ENCODE measurements at regions not wholly inside any gene's neighbourhood (a gene's known extent, or its start where the extent isn't known, plus 50 kb on each side); places are given as distances from the start of the nearest gene placed in this dataset.
"Not testable (repeated sequence)": the region's sequence is repeated elsewhere in the genome, so short reads cannot be mapped to it uniquely, and the experiment has no call there.

- DNase-seq, result no peak
These were observed 86.1 kb upstream of the TCF21 start for GRCh38 chr6:133802861-133803260.

GRCh38 chr6:133804265-133804664 lies 84.6 kb upstream of the TCF21 start:
- no peak for DNase-seq

GRCh38 chr6:133805876-133806275 lies 83.0 kb upstream of the TCF21 start:
- DNase-seq, result no peak

- no peak for DNase-seq
These were observed 82.4 kb upstream of the TCF21 start for GRCh38 chr6:133806382-133807140.

DNA sequence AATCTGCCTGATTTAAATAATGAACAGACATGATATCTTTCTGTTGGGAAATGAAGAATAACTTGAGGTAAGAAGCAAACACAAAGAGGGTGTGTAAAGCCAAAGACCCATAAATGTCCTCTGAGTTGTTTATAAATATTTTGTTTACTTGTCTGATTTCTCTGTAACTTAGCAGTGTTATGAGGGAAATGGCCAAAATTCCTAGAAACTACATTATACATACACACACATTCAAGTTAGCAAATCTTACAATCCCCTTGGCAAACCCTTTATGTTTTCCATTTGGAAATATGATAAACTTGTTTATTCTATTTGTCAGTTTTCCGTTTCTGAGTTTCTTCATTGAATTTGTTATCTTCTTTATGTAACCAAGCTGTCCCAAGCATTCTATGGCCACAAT lies 81.4 kb upstream of the TCF21 start:
- no peak for DNase-seq

GRCh38 chr6:133809406-133809805 lies 79.5 kb upstream of the TCF21 start:
- no peak for DNase-seq

DNA sequence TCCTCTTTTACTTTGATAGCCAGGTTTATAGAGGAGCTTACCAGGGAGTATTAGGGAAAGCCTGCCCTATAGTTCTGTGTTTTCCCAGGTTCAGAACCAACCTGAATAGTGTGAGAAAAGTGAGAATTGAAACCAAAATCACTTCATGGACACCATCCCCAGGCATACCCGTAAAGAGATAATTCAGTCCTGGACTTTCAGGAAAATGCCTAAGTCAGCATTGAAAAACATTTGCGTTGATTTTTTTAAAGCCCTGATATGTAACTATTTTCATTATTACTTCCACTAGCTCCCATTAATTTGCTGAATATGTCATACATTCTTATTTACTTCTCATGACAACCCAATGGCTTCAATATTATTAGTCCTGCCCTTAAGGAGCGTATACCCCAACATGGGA lies 77.4 kb upstream of the TCF21 start:
- no peak for DNase-seq

GRCh38 chr6:133812446-133812845 lies 76.5 kb upstream of the TCF21 start:
- DNase-seq, result not testable (repeated sequence)

DNA sequence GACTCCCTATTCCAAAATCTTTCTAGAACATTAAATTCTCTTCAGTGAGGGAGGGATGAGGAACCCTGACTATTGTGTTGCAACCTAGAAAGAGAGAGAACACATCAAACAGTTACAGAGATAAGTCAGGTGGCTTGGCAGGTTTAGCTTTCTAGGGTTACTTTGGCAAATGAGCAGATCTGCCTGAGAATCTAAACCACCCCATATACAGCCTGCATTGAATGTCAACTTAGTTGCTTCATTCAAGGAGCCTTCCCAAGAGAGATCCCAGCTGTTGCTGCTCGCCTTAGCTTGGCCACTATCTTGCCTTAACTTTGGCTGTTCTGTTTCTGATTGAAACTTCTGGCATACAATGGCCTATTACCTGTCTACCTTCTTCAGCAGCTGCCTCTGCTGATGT lies 74.7 kb upstream of the TCF21 start:
- DNase-seq, result peak in 1 of 2 experiments; percentile 7

DNA sequence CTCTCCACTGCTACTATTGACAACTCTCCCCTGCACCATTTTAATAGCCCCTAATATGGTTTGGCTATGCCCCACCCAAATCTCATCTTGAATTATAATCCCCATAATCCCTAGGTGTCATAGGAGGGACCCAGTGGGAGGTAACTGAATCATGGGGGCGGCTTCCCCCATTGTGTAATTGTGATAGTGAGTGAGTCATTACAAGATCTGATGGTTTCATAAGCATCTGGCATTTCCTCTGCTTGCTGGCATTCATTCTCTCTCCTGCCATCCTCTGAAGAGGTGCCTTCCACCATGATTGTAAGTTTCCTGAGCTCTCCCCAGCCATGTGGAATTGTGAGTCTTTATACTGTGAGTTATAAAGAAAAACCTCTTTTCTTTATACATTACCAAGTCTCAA lies 74.1 kb upstream of the TCF21 start:
- DNase-seq, result peak in 1 of 2 experiments; percentile 50

DNA sequence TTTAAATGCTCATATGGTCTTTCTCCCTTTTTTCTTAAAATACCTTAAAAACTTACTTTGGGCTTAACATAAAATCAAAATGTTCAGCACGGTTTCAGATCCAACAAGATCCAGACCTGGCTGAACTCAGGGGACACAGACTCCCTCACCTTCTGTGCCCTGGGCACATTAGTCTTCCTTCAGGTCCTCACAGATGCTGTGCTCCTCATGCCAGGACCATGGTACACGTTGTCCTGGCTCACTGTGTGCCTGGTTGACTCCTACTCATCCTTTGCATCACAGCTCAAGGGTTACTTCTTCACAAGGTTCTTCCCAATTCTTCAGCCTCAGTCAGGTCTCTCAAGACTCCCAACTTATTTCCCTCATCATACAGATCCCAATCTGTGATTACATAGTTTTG lies 73.6 kb upstream of the TCF21 start:
- no peak for DNase-seq

GRCh38 chr6:133816171-133816570 lies 72.7 kb upstream of the TCF21 start:
- DNase-seq, result no peak

DNA sequence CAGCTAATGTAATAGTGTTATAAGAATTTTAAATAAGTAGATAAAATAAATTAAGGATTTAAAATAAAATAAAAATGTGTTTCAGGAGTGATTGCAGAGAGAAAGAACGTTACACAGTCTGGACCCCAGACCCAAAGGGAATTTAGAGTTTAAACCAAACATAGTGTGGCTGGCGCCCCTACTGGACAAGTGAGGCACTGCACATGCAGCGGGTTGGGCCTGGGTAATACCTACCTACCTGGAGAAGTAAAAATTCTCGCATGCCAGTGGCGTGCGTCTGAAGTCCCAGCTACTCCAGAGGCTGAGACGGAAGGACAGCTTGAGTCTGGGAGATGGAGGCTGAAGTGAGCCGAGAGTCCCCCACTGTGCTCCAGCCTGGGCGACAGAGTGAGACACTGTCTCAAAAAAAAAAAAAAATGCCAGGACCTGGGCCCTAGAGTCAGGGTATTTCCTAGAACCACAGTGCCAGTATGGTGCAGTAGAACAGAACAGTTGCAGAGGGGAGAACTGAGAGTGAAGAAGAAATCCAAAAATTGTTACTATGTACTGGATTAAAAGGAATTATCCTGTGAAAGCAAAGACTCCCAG lies 71.4 kb upstream of the TCF21 start:
- peak in 1 of 2 experiments; percentile 7 for DNase-seq

GRCh38 chr6:133818320-133818719 lies 70.6 kb upstream of the TCF21 start:
- DNase-seq, result no peak

GRCh38 chr6:133820208-133820607 lies 68.7 kb upstream of the TCF21 start:
- DNase-seq, result no peak

GRCh38 chr6:133827766-133828165 lies 61.1 kb upstream of the TCF21 start:
- no peak for DNase-seq

DNA sequence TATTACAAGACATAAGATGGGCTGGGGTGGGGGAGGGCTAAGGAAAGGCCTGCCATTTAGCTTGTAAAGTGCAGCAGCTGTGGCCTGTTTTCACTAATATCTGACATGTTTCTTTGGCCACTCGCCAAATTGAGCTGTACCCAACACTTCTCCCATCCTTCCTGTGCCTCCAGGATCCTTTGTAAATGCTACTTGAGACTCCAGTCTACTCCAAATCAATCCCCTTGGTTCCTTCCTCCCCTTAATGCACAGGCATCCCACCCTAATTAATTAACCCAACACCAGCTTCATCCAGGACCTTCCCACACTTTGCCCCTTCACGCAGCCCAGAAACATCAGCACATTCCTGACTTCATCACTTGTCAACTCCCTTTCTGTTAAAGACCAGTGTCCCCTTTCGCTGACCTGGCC lies 55.0 kb upstream of the TCF21 start:
- DNase-seq, result peak; percentile 93 to 97

DNA sequence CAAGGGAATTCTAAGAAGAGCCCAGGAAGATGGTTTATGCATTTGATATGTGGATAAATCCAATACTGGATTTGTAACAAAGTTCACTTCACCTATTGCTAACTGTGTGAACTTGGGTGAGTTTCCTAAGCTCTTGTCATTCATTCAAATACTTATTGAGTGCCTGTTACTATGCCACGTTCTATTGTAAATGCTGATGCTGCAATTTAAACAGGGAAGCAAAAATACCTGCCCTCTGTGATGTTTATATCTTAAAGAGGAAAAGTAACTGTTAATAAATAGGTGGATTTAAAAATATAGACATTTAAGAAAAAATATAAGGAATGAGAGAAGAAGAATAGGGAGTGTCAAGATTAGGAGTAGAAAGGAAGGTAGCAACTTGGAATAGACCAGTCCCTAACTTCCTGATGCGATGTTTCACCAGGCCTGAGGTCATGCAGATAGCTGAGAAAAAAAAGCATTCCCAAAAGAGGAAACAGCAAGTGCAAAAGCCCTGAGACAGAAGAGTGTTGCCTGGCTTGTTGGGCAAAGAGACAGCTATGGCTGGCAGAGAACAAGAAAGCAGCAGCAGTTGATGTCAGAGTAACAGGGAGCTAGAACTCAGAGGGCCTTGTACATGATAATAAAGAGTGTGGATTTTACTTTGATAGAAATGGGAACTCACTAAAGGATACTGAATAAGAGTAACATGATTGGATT lies 54.3 kb upstream of the TCF21 start:
- no peak for DNase-seq

DNA sequence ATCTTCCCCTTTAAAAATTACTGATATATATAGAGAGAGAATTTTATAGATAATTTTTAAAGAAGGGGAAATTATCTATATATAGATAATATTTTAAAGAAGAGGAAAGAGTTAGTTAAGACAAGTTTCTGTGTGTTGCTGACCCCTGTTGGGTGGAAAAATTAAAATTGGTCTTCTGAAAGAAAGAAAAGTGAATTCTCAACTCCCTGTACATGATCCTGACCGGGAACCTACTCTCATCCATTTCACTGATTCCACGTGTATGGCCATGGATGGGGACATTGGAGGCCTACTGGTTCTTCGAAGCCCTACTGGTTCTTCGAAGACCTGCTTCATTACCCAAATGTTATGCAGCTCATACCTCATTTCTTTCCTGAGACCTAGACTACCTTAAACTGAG lies 53.0 kb upstream of the TCF21 start:
- DNase-seq, result no peak

DNA sequence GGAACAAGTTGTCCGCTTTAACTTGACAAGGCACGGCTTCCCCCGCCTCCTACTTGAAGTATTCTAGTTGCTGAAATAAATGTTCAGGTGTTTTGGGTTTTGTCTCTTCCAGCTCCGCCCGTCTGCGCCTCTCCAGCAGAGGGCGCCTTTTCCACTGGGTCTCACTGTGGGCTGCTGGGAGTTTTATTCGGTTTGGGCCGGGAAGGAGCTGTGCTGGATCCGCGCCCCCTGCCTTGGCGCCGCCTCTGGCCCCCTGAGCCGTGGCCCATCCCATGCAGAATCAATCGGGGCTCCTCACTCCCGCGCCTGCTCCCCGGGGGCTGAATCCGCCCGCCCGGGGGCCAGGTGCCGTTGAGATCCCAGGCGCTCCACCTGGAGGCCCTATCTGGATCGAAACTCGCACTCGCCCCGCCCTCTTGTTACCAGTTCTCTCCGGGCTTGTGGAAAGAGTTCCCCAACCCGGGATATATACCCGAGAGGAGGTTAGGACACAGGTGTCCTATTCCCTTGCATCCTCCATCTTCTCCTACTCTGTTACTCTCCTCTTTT lies 51.0 kb upstream of the TCF21 start:
- DNase-seq, result peak; percentile 75 to 86

Measured in NCI-H524 (cell line).